ENCODE measurements at regions not wholly inside any gene's neighbourhood (a gene's known extent, or its start where the extent isn't known, plus 50 kb on each side); places are given as distances from the start of the nearest gene placed in this dataset.

DNA sequence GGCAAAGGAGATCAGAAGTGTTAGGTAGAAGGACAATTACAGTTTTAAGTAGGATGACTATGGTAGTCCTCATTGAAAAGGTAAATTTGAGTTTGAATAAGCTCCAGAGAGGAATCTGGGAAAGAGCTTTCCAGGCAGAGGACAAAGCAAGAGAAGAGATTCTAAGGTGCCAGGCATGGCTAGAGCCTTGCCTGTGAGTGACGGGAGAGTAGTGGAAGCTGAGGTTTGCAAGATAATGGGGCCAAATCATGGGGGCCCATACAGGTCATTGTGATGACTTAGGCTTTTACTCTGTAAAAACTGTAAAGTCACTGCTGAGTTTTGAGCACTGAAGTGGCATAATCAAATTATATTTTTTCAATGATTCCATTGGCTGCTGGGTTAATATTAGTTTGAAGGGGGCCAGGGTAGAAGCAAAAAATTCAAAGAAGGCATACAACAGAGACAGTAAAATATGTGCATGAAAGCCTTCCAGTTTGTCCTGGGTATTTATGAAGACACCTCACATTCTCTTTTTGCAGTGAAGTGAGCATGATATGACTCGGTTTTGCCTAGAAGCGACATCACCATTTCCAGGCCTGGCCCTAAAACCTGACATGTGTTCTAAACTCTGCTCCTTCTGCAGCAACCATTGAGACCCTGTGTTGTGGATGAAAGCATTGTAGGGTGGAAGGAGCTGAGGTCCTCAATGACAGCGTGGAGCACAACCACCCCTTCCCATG lies 279.8 kb upstream of the TNC start:
- Histone ChIP-seq H3K4me1 (ENCODE audit: control insufficient read depth in 1 of 2, extremely low read depth in 1 of 2, insufficient read depth in 2 of 2, low read length in 2 of 2) (no peaks in the 10 kb centered on the region), H3K27ac (ENCODE audit: low read length) (no peak overlapping the region), H3K4me3 (ENCODE audit: control insufficient read depth in 1 of 2, extremely low read depth in 1 of 2, low read length in 1 of 2) (no peak overlapping the region), H3K36me3 (ENCODE audit: control insufficient read depth in 2 of 2, extremely low read depth in 1 of 2, insufficient read depth in 1 of 2, low read length in 1 of 2) (no peaks in the 10 kb centered on the region), H3K9me3 (no peaks in the 10 kb centered on the region), H3K27me3 (replicated peaks in 1 of 2; ENCODE audit: control insufficient read depth in 2 of 2, extremely low read depth in 1 of 2, insufficient read depth in 2 of 2, low read length in 1 of 2) (no peaks in the 10 kb centered on the region)
- WGBS (ENCODE audit: insufficient coverage), result 84% methylated on average over 3 of the region's 4 CpGs
- no peak overlapping the region for H3K4me3 Mint-ChIP-seq
- H3K27ac Mint-ChIP-seq, result no peak overlapping the region
- H3K4me1 Mint-ChIP-seq, result no peaks in the 10 kb centered on the region
- ATAC-seq (replicated peaks in 1 of 4) (no peak), DNase-seq (no peak)
- no peaks in the 10 kb centered on the region for H3K36me3 Mint-ChIP-seq
- no peaks in the 10 kb centered on the region for H3K9me3 Mint-ChIP-seq
- ChIA-PET CTCF (no interaction called here), POLR2A (no interaction called here)
- peaks cover 6 to 18% of the 10 kb centered on the region in 2 donors for H3K27me3 Mint-ChIP-seq

DNA sequence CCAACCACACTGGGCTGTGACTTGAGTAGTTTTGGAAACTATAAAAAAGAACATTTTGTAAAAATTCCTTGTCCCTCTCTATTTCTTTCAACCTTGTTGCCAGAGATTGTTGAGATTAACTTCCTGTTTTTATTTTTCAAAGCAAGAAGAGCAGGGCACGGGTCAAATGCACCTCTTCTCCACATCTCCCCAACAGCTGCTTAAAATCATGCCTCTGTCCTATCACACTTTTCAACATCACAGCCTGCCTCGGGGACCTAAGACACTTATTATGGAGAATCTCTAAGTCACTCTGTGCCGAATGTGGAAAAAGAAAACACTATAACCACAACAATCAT lies 280.3 kb upstream of the TNC start:
- CTCF ChIA-PET, result no interaction called here
- Histone ChIP-seq H3K27ac (ENCODE audit: low read length) (no peak overlapping the region), H3K4me1 (ENCODE audit: control insufficient read depth in 1 of 2, extremely low read depth in 1 of 2, insufficient read depth in 2 of 2, low read length in 2 of 2) (no peaks in the 10 kb centered on the region), H3K36me3 (ENCODE audit: control insufficient read depth in 2 of 2, extremely low read depth in 1 of 2, insufficient read depth in 1 of 2, low read length in 1 of 2) (no peaks in the 10 kb centered on the region), H3K4me3 (ENCODE audit: control insufficient read depth in 1 of 2, extremely low read depth in 1 of 2, low read length in 1 of 2) (no peak overlapping the region), H3K9me3 (no peaks in the 10 kb centered on the region), H3K27me3 (replicated peaks in 1 of 2; ENCODE audit: control insufficient read depth in 2 of 2, extremely low read depth in 1 of 2, insufficient read depth in 2 of 2, low read length in 1 of 2) (no peaks in the 10 kb centered on the region)
- Mint-ChIP-seq H3K4me3 (no peak overlapping the region), H3K4me1 (no peaks in the 10 kb centered on the region), H3K36me3 (no peaks in the 10 kb centered on the region), H3K27ac (no peak overlapping the region), H3K27me3 (peaks cover 5 to 18% of the 10 kb centered on the region in 2 donors), H3K9me3 (no peaks in the 10 kb centered on the region)
- 60% methylated on average over 1 of the region's 3 CpGs for WGBS (ENCODE audit: insufficient coverage)
- no peak for DNase-seq
- ATAC-seq (replicated peaks in 1 of 4), result no peak
- POLR2A ChIA-PET, result no interaction called here

DNA sequence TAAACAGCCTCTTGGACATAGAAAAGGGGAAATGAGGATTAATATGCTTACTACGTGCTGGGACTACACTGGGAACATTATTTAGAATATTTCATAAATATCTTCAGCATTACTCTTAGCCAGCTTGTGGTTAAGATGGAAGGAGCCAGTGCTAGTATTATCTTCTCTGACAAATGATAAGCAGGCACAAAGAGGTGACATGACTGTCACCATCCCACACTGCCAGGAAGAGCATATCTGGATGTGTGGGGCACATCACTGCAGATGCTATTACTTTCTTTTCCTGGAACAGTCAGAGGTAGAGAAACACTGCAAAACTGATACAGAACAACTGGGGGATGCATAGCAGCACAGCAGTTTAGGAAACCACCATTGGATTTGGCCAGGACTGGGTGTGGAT lies 281.0 kb upstream of the TNC start:
- no peak for DNase-seq
- H3K4me1 ChIP-seq (ENCODE audit: control insufficient read depth in 1 of 2, extremely low read depth in 1 of 2, insufficient read depth in 2 of 2, low read length in 2 of 2), result no peaks in the 10 kb centered on the region
- no peaks in the 10 kb centered on the region for H3K9me3 ChIP-seq
- POLR2A ChIA-PET, result no interaction called here
- no peak overlapping the region for H3K4me3 ChIP-seq (ENCODE audit: control insufficient read depth in 1 of 2, extremely low read depth in 1 of 2, low read length in 1 of 2)
- ATAC-seq (replicated peaks in 1 of 4), result no peak
- CTCF ChIA-PET, result no interaction called here
- H3K4me1 Mint-ChIP-seq, result no peaks in the 10 kb centered on the region
- no peaks in the 10 kb centered on the region for H3K9me3 Mint-ChIP-seq
- no peak overlapping the region for H3K27ac ChIP-seq (ENCODE audit: low read length)
- H3K27ac Mint-ChIP-seq, result no peak overlapping the region
- no peaks in the 10 kb centered on the region for H3K36me3 Mint-ChIP-seq
- H3K27me3 ChIP-seq (replicated peaks in 1 of 2; ENCODE audit: control insufficient read depth in 2 of 2, extremely low read depth in 1 of 2, insufficient read depth in 2 of 2, low read length in 1 of 2), result no peaks in the 10 kb centered on the region
- H3K36me3 ChIP-seq (ENCODE audit: control insufficient read depth in 2 of 2, extremely low read depth in 1 of 2, insufficient read depth in 1 of 2, low read length in 1 of 2), result no peaks in the 10 kb centered on the region
- H3K27me3 Mint-ChIP-seq, result peaks cover 3 to 18% of the 10 kb centered on the region in 2 donors
- no peak overlapping the region for H3K4me3 Mint-ChIP-seq
- no CpG with 5 or more reads among the region's 1 CpG for WGBS (ENCODE audit: insufficient coverage)

DNA sequence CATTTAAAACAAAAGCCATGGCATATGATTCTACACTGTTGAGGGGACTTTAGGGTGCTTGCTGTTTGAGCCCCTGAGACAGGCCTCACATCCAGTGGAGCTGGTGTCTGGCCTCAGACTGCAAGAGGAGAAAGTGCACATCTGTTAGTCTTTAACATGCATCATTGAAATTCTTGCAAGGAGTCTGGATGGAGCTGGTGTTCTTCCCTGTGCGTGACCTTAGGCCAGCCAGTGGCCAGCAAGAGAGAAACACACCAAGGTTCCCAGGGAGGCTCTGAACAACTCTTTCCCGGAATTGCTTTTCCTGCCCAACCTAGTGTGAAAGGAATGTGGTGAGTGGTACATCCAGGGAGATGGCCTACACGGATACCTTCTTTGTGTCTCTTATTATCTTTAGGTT lies 282.8 kb upstream of the TNC start:
- H3K36me3 ChIP-seq (ENCODE audit: control insufficient read depth in 2 of 2, extremely low read depth in 1 of 2, insufficient read depth in 1 of 2, low read length in 1 of 2), result no peaks in the 10 kb centered on the region
- no peaks in the 10 kb centered on the region for H3K9me3 ChIP-seq
- H3K27ac ChIP-seq (ENCODE audit: low read length), result no peak overlapping the region
- 70% methylated on average over 2 of the region's 3 CpGs for WGBS (ENCODE audit: insufficient coverage)
- no peaks in the 10 kb centered on the region for H3K4me1 ChIP-seq (ENCODE audit: control insufficient read depth in 1 of 2, extremely low read depth in 1 of 2, insufficient read depth in 2 of 2, low read length in 2 of 2)
- H3K4me3 Mint-ChIP-seq, result no peak overlapping the region
- H3K27me3 ChIP-seq (replicated peaks in 1 of 2; ENCODE audit: control insufficient read depth in 2 of 2, extremely low read depth in 1 of 2, insufficient read depth in 2 of 2, low read length in 1 of 2), result no peaks in the 10 kb centered on the region
- H3K36me3 Mint-ChIP-seq, result no peaks in the 10 kb centered on the region
- POLR2A ChIA-PET, result no interaction called here
- peaks cover 0 to 15% of the 10 kb centered on the region in 2 donors for H3K27me3 Mint-ChIP-seq
- H3K9me3 Mint-ChIP-seq, result no peaks in the 10 kb centered on the region
- H3K4me3 ChIP-seq (ENCODE audit: control insufficient read depth in 1 of 2, extremely low read depth in 1 of 2, low read length in 1 of 2), result no peak overlapping the region
- H3K27ac Mint-ChIP-seq, result no peak overlapping the region
- CTCF ChIA-PET, result no interaction called here
- H3K4me1 Mint-ChIP-seq, result no peaks in the 10 kb centered on the region
- ATAC-seq (replicated peaks in 1 of 4), result no peak
- DNase-seq, result no peak

DNA sequence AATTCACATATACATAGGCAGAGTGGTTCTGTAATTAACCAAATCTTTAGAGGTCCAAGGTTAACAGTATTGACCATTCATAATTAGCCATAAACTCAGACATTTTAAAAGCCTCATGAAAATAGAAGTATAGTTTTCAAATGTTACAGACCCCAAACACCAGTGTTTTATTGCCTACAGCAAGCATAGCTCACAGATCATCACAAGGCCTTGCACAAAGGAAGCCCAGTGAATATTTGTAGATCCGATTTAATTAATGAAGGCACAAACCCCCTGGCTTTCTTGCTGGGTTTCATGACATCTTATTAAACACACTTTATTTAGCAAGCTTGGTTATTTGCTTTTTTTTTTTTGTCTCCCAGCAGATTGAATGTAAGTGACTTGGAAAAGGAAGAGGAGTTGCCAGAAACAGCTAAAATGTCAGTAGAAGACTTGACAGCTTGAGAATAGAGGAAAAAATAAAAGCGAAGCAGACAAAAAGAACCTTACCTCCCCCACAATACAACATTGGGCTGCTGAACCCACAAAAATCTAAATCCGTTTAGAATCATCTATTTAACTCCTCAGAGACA lies 283.9 kb upstream of the TNC start:
- Histone ChIP-seq H3K9me3 (no peaks in the 10 kb centered on the region), H3K36me3 (ENCODE audit: control insufficient read depth in 2 of 2, extremely low read depth in 1 of 2, insufficient read depth in 1 of 2, low read length in 1 of 2) (no peaks in the 10 kb centered on the region), H3K27ac (ENCODE audit: low read length) (no peak overlapping the region), H3K27me3 (replicated peaks in 1 of 2; ENCODE audit: control insufficient read depth in 2 of 2, extremely low read depth in 1 of 2, insufficient read depth in 2 of 2, low read length in 1 of 2) (no peaks in the 10 kb centered on the region), H3K4me3 (ENCODE audit: control insufficient read depth in 1 of 2, extremely low read depth in 1 of 2, low read length in 1 of 2) (no peak overlapping the region), H3K4me1 (ENCODE audit: control insufficient read depth in 1 of 2, extremely low read depth in 1 of 2, insufficient read depth in 2 of 2, low read length in 2 of 2) (no peaks in the 10 kb centered on the region)
- WGBS (ENCODE audit: insufficient coverage), result no CpG with 5 or more reads among the region's 3 CpGs
- no peak for ATAC-seq (replicated peaks in 1 of 4)
- Mint-ChIP-seq H3K27ac (no peak overlapping the region), H3K27me3 (peaks cover 4 to 24% of the 10 kb centered on the region in 2 donors), H3K9me3 (no peaks in the 10 kb centered on the region), H3K4me1 (no peaks in the 10 kb centered on the region), H3K36me3 (no peaks in the 10 kb centered on the region), H3K4me3 (no peak overlapping the region)
- no peak for DNase-seq
- ChIA-PET POLR2A (no interaction called here), CTCF (interaction anchor here in 1 of 2 donors (0.6 kb wide), 1 partner anchor 59 kb away, joined by 3 read pairs; no protein-coding TSS in a partner anchor)

DNA sequence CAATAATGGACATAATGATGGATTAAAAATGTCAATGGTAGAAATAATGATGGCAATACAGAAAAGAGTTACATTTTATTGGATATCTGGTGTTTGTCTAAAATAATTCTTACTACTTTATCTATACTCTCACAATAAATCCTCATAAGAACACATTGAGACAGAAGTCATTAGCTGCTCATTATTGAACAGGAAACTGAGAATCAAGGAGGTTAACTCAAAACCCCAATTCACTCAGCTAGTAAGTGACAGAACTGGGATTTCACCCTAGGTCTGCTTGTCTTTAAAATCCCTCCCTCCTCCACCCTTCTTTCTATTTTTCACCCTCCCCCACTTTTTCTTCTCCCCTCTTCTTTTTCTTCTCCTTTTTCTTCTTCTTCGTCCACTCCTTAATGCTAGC lies 285.8 kb upstream of the TNC start:
- no peaks in the 10 kb centered on the region for H3K36me3 ChIP-seq (ENCODE audit: control insufficient read depth in 2 of 2, extremely low read depth in 1 of 2, insufficient read depth in 1 of 2, low read length in 1 of 2)
- ChIA-PET CTCF (no interaction called here), POLR2A (no interaction called here)
- Mint-ChIP-seq H3K4me3 (no peak overlapping the region), H3K9me3 (peaks cover under 1 to 5% (median 2%) of the 10 kb centered on the region in 3 donors), H3K36me3 (no peaks in the 10 kb centered on the region), H3K27ac (no peak overlapping the region), H3K4me1 (no peaks in the 10 kb centered on the region), H3K27me3 (peaks cover 11 to 20% of the 10 kb centered on the region in 2 donors)
- DNase-seq, result no peak
- no peak for ATAC-seq (replicated peaks in 1 of 4)
- no peaks in the 10 kb centered on the region for H3K9me3 ChIP-seq
- no peak overlapping the region for H3K27ac ChIP-seq (ENCODE audit: low read length)
- H3K4me3 ChIP-seq (ENCODE audit: control insufficient read depth in 1 of 2, extremely low read depth in 1 of 2, low read length in 1 of 2), result no peak overlapping the region
- no peaks in the 10 kb centered on the region for H3K27me3 ChIP-seq (replicated peaks in 1 of 2; ENCODE audit: control insufficient read depth in 2 of 2, extremely low read depth in 1 of 2, insufficient read depth in 2 of 2, low read length in 1 of 2)
- H3K4me1 ChIP-seq (ENCODE audit: control insufficient read depth in 1 of 2, extremely low read depth in 1 of 2, insufficient read depth in 2 of 2, low read length in 2 of 2), result no peaks in the 10 kb centered on the region
- WGBS (ENCODE audit: insufficient coverage), result no CpG with 5 or more reads among the region's 1 CpG

DNA sequence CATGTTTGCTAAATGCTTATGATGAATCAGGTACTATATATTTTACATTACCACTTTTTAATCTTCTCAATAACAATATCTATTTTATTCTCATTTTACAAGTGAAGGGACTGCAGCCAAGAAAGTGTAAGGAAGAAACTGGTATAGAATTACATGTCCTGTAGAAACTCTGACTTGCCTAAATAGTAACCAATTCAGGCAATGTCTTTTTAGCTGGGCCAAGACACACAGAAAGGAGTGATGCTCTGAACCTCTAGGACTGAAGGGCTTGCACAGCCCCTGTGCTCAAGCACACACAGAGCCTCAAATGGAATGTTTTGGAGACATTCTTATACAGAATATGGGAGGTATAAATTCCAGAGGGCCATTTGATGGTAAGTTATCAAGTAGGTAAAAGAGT lies 286.4 kb upstream of the TNC start:
- Mint-ChIP-seq H3K4me1 (no peaks in the 10 kb centered on the region), H3K27ac (no peak overlapping the region)

More for the DNA sequence above, 286.4 kb upstream of the TNC start:
- Histone ChIP-seq H3K36me3 (ENCODE audit: control insufficient read depth in 2 of 2, extremely low read depth in 1 of 2, insufficient read depth in 1 of 2, low read length in 1 of 2) (no peaks in the 10 kb centered on the region), H3K9me3 (no peaks in the 10 kb centered on the region), H3K27me3 (replicated peaks in 1 of 2; ENCODE audit: control insufficient read depth in 2 of 2, extremely low read depth in 1 of 2, insufficient read depth in 2 of 2, low read length in 1 of 2) (no peaks in the 10 kb centered on the region), H3K27ac (ENCODE audit: low read length) (no peak overlapping the region), H3K4me1 (ENCODE audit: control insufficient read depth in 1 of 2, extremely low read depth in 1 of 2, insufficient read depth in 2 of 2, low read length in 2 of 2) (no peaks in the 10 kb centered on the region), H3K4me3 (ENCODE audit: control insufficient read depth in 1 of 2, extremely low read depth in 1 of 2, low read length in 1 of 2) (no peak overlapping the region)
- ATAC-seq (replicated peaks in 1 of 4) (no peak), DNase-seq (no peak)
- POLR2A ChIA-PET, result no interaction called here
- Mint-ChIP-seq H3K27me3 (peaks cover 13 to 26% of the 10 kb centered on the region in 2 donors), H3K9me3 (peaks cover 2 to 8% (median 8%) of the 10 kb centered on the region in 3 donors), H3K36me3 (no peaks in the 10 kb centered on the region), H3K4me3 (no peak overlapping the region)
- CTCF ChIA-PET, result no interaction called here

Data from T-cell (primary cell).